SK-N-SH (cell line): ENCODE measurements at regions not wholly inside any gene's neighbourhood (a gene's known extent, or its start where the extent isn't known, plus 50 kb on each side); places are given as distances from the start of the nearest gene placed in this dataset.

Experiments used
- CTCF ChIA-PET: fragments of 300-600, 350-600 bp; formaldehyde crosslinking; extraction: SDS; loops from one replicate; lab custom pipeline; 2021; lab: Yijun Ruan, JAX
- POLR2A ChIA-PET: fragments of 350-600 bp; sonication (Branson Sonifier 250); formaldehyde crosslinking; extraction: SDS; loops from one replicate; lab custom pipeline; 2020; ENCODE audit warnings: antibody characterized with exemption, inconsistent platforms; lab: Yijun Ruan, JAX
- DNase-seq: peaks from one replicate; pipeline ENCODE4 v3.0.0; 2012
- H2AFZ ChIP-seq: fragments of 200-600 bp; sonication (generic); 2 replicates; pipeline ENCODE4 v1.8.1; 2016; ENCODE audit warnings: antibody characterized with exemption, mild to moderate bottlenecking, low read depth
- H3F3A ChIP-seq: fragments of 200-600 bp; sonication (generic); replicated peaks from 2 replicates; pipeline ENCODE3; 2016; ENCODE audit warnings: antibody characterized with exemption, mild to moderate bottlenecking; ENCODE audit not compliant: insufficient read depth
- H3K27ac ChIP-seq, 2 experiments: fragments of 200-500 bp in 1 of 2; fragments of 200-600 bp in 1 of 2; sonication (Bioruptor generic) in 1 of 2; sonication (generic), shearing (Covaris generic) in 1 of 2; 2 replicates each; pipeline versions ENCODE4 v1.5.1 to v1.6.1; 2014 to 2016; ENCODE audit warnings: low read depth in 2 of 2, inconsistent platforms in 1 of 2, low read length in 1 of 2, mild to moderate bottlenecking in 1 of 2, mixed read lengths in 1 of 2
- H3K27me3 ChIP-seq: fragments of 200-600 bp; sonication (generic), shearing (Covaris generic); 2 replicates; pipeline ENCODE4 v1.6.1; 2016; ENCODE audit warnings: mixed run types; ENCODE audit not compliant: insufficient read depth
- H3K36me3 ChIP-seq, 2 experiments: fragments of 200-500 bp in 1 of 2; fragments of 200-600 bp in 1 of 2; sonication (Bioruptor generic) in 1 of 2; sonication (generic) in 1 of 2; replicated peaks in 1 of 2; 2 replicates each; pipeline versions ENCODE3 to v1.5.1; 2014 to 2016; ENCODE audit warnings: low read length in 1 of 2, mild to moderate bottlenecking in 1 of 2; ENCODE audit not compliant: insufficient read depth in 2 of 2, control insufficient read depth in 1 of 2
- H3K4me1 ChIP-seq, 2 experiments: fragments of 200-500 bp in 1 of 2; fragments of 200-600 bp in 1 of 2; sonication (Bioruptor generic) in 1 of 2; sonication (generic), shearing (Covaris generic) in 1 of 2; 2 replicates each; pipeline versions ENCODE4 v1.5.1 to v1.6.1; 2014 to 2016; ENCODE audit warnings: low read depth in 1 of 2, low read length in 1 of 2, mixed run types in 1 of 2; ENCODE audit not compliant: insufficient read depth in 2 of 2, control insufficient read depth in 1 of 2
- H3K4me2 ChIP-seq: fragments of 200-600 bp; sonication (generic), shearing (Covaris generic); 2 replicates; pipeline ENCODE4 v1.6.1; 2017; ENCODE audit warnings: mixed run types
- H3K4me3 ChIP-seq, 2 experiments: fragments of 200-500 bp in 1 of 2; fragments of 200-600 bp in 1 of 2; sonication (Bioruptor generic) in 1 of 2; sonication (generic), shearing (Covaris generic) in 1 of 2; 2 replicates each; pipeline versions ENCODE4 v1.5.1 to v1.8.1; 2014 to 2016; ENCODE audit warnings: low read depth in 2 of 2, inconsistent platforms in 1 of 2, low read length in 1 of 2, mild to moderate bottlenecking in 1 of 2, mixed read lengths in 1 of 2, moderate library complexity in 1 of 2
- H3K79me2 ChIP-seq: fragments of 200-600 bp; sonication (generic); 2 replicates; pipeline ENCODE4 v1.8.1; 2017; ENCODE audit warnings: mild to moderate bottlenecking; ENCODE audit not compliant: insufficient read depth
- H3K9ac ChIP-seq: fragments of 200-600 bp; sonication (generic); 2 replicates; pipeline ENCODE4 v1.6.1; 2017; ENCODE audit warnings: mixed run types
- H3K9me2 ChIP-seq: fragments of 200-600 bp; sonication (generic); 2 replicates; pipeline ENCODE4 v1.6.1; 2017; ENCODE audit warnings: mixed run types
- H3K9me3 ChIP-seq: fragments of 200-600 bp; sonication (generic); 2 replicates; pipeline ENCODE4 v1.6.1; 2017; ENCODE audit warnings: mixed run types, mild to moderate bottlenecking, moderate library complexity
- H4K20me1 ChIP-seq: fragments of 200-600 bp; sonication (generic); 2 replicates; pipeline ENCODE4 v1.6.1; 2017; ENCODE audit warnings: mild to moderate bottlenecking, mixed run types; ENCODE audit not compliant: insufficient read depth
- EP300 ChIP-seq, 2 experiments: IDR thresholded peaks; 2 replicates each; pipeline versions ENCODE4 v1.4.0 to v1.6.1; 2012; ENCODE audit warnings: borderline replicate concordance in 1 of 2, low read depth in 1 of 2, low read length in 1 of 2
- EZH2phosphoT487 ChIP-seq: fragments of 200-600 bp; sonication (generic); IDR thresholded peaks from 2 replicates; pipeline ENCODE4 v1.6.1; 2017; ENCODE audit warnings: low read depth, mixed run types, mild to moderate bottlenecking, antibody characterized with exemption, moderate library complexity, borderline replicate concordance
- FOSL2 ChIP-seq: IDR thresholded peaks from 2 replicates; pipeline ENCODE4 v1.4.0; 2012; ENCODE audit warnings: low read depth, mild to moderate bottlenecking, moderate library complexity, borderline replicate concordance
- FOXM1 ChIP-seq: IDR thresholded peaks from 2 replicates; pipeline ENCODE4 v1.4.0; 2012; ENCODE audit warnings: low read depth, mild to moderate bottlenecking
- GABPA ChIP-seq: IDR thresholded peaks from 2 replicates; pipeline ENCODE4 v1.4.0; 2012; ENCODE audit warnings: low read depth, mild to moderate bottlenecking
- GATA2 ChIP-seq: sonication (generic); formaldehyde crosslinking; IDR thresholded peaks from 2 replicates; pipeline ENCODE4 v1.5.0; 2020; ENCODE audit warnings: mild to moderate bottlenecking, missing genetic modification reagents
- MXI1 ChIP-seq: IDR thresholded peaks from 2 replicates; pipeline ENCODE4 v1.6.1; 2012; ENCODE audit warnings: mild to moderate bottlenecking, low read depth, low read length, improper control_type of control experiment
- RCOR1 ChIP-seq: fragments of 150-350 bp; IDR thresholded peaks from 2 replicates; pipeline ENCODE4 v1.6.1; 2017; ENCODE audit warnings: antibody characterized with exemption, low read length
- SIN3A ChIP-seq: IDR thresholded peaks from 2 replicates; pipeline ENCODE4 v1.6.1; 2012; ENCODE audit warnings: low read depth, mild to moderate bottlenecking, low read length, moderate library complexity, borderline replicate concordance
- TCF12 ChIP-seq: IDR thresholded peaks from 2 replicates; pipeline ENCODE4 v1.4.0; 2012
- YY1 ChIP-seq: IDR thresholded peaks from 2 replicates; pipeline ENCODE4 v1.4.0; 2012; ENCODE audit warnings: low read depth, mild to moderate bottlenecking
- WGBS: methylation state at CpG from one replicate; pipeline ENCODE4 v1.1.6; 2017; ENCODE audit warnings: low lambda C conversion rate; 5-methylcytosine and 5-hydroxymethylcytosine counted together
- TF ChIP-seq, protein P1 (sequence below): fragments of 150-350 bp; IDR thresholded peaks from 2 replicates; pipeline ENCODE4 v1.6.1; 2017; ENCODE audit warnings: antibody characterized with exemption, low read length, low read depth, borderline replicate concordance
- TF ChIP-seq, protein P2 (sequence below): fragments of 200-600 bp; sonication (generic); IDR thresholded peaks from 2 replicates; pipeline ENCODE4 v1.6.1; 2017; ENCODE audit warnings: antibody characterized with exemption, mild to moderate bottlenecking, moderate library complexity
- TF ChIP-seq, protein P3 (sequence below): IDR thresholded peaks from 2 replicates; pipeline ENCODE4 v1.4.0; 2012; ENCODE audit warnings: low read depth
- TF ChIP-seq, protein P4 (sequence below): IDR thresholded peaks from 2 replicates; pipeline ENCODE4 v1.6.1; 2012; ENCODE audit warnings: mild to moderate bottlenecking, low read depth, low read length, moderate library complexity

DNA sequence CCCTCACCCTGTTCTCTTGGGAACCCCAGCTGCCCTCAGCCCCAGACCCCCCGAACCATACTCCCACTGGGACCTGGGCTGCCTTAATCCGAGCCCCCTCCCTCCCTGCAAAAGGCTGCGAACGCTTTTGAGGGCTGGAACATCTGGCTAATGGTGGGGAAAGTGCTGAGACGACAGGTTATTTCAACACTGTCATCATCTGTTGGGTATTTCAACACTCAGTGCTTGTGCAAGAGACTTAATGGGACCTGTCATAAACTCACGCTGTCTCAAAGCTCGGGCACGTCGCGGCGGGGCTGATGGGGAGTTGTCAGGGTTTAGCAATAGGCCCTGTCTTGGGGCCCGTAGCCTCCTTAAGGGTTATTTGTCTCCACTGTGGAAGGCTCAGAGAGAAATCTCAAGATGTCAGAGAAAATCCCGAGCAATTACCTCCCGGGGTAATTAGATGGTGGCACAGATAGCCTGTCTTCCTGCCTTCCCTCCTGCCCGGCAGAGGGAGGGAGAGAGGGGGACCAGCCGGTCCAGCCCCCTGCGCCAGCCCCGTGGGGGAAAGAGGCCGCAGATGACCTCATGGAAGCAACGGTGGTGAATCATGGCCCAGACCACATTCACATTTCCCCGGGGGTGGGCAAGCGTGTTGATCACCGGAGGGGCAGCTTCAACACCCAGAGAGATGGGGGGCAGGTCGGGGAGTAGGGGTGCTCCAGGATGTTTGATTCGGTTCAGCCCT, 88.7 kb upstream of the MYL10 start:
- no peaks in the 10 kb centered on the region for H3F3A ChIP-seq
- H3K9ac ChIP-seq: no peak overlapping the region
- no peaks in the 10 kb centered on the region for H3K36me3 ChIP-seq
- H3K27ac ChIP-seq: no peak overlapping the region
- peak overlapping the region; percentile 23; the same call in 1 of the 2 replicates for H2AFZ ChIP-seq
- no peak overlapping the region; the same call in 1 of the 2 replicates for H3K4me2 ChIP-seq
- no peaks in the 10 kb centered on the region; a peak in 1 of 4 replicates for H3K4me1 ChIP-seq
- 65% methylated on average over 25 of the region's 25 CpGs for WGBS
- H3K27me3 ChIP-seq: no peaks in the 10 kb centered on the region
- CTCF ChIA-PET: interaction anchor here (0.8 to 1.2 kb wide), 3 partner anchors 14 to 29 kb away, joined by 3 to 5 read pairs (median 3); no protein-coding TSS in a partner anchor
- no peak overlapping the region for H3K4me3 ChIP-seq
- no peaks in the 10 kb centered on the region for H3K9me3 ChIP-seq
- no peaks in the 10 kb centered on the region for H3K9me2 ChIP-seq
- DNase-seq: peak; percentile 77
- TF ChIP-seq RCOR1 (no peak), TCF12 (peak; percentile 10; the same call in 1 of the 2 replicates), GATA2 (0 out of 2 replicates have a peak, but pooled peaks have one; percentile 12), FOSL2 (peak; percentile 53; the same call in 1 of the 2 replicates)
- H4K20me1 ChIP-seq: no peaks in the 10 kb centered on the region
- POLR2A ChIA-PET: no interaction called here
- no peaks in the 10 kb centered on the region for H3K79me2 ChIP-seq

DNA sequence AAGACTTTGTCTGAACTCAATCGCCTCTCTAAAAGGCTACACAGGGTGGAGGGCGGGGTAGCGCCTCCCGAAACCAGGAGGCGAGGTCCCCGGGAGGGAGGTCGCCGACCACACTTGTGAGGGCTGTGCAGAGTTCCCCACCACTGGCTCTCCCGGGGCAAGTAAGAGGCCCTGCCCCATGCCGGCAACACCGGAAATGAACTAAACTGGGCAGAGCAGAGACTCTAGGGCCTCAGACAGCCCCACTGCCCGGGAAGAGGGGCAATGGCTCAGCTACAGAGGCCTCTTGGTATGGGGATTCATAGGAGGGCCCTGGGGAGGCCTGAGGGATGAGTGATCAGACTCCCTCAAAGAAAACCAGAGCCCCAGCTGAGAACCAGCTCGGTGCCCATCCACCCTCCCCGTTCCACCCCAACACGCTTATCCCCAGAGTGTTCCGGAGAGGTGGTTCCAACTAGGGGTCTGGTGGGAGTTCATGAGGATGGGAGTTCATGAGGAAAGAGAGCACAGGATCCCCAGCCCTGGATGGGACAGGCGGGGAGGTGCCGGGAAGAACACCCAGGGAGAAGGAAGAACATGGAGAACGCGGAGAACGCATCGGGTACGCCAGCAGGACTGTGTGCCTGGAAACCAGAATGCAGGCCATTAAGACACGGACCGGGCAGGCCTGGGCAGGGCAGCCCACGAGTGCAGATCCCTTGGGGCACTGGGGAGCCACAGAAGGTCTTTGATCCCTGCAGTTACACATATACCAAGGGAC, 89.4 kb upstream of the MYL10 start:
- DNase-seq: no peak
- no peak overlapping the region for H2AFZ ChIP-seq
- TF ChIP-seq EP300 (IDR thresholded peaks at IDR 0.05; ENCODE audit: borderline replicate concordance in 1 of 2, low read depth in 1 of 2, low read length in 1 of 2) (no peak), SIN3A (no peak), FOSL2 (no peak), GABPA (no peak), MXI1 (no peak), YY1 (no peak), FOXM1 (no peak), EZH2phosphoT487 (no peak)
- TF ChIP-seq, protein P1, sequence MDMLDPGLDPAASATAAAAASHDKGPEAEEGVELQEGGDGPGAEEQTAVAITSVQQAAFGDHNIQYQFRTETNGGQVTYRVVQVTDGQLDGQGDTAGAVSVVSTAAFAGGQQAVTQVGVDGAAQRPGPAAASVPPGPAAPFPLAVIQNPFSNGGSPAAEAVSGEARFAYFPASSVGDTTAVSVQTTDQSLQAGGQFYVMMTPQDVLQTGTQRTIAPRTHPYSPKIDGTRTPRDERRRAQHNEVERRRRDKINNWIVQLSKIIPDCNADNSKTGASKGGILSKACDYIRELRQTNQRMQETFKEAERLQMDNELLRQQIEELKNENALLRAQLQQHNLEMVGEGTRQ: no peak
- TF ChIP-seq, protein P2, sequence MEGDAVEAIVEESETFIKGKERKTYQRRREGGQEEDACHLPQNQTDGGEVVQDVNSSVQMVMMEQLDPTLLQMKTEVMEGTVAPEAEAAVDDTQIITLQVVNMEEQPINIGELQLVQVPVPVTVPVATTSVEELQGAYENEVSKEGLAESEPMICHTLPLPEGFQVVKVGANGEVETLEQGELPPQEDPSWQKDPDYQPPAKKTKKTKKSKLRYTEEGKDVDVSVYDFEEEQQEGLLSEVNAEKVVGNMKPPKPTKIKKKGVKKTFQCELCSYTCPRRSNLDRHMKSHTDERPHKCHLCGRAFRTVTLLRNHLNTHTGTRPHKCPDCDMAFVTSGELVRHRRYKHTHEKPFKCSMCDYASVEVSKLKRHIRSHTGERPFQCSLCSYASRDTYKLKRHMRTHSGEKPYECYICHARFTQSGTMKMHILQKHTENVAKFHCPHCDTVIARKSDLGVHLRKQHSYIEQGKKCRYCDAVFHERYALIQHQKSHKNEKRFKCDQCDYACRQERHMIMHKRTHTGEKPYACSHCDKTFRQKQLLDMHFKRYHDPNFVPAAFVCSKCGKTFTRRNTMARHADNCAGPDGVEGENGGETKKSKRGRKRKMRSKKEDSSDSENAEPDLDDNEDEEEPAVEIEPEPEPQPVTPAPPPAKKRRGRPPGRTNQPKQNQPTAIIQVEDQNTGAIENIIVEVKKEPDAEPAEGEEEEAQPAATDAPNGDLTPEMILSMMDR: no peak
- TF ChIP-seq, protein P3, sequence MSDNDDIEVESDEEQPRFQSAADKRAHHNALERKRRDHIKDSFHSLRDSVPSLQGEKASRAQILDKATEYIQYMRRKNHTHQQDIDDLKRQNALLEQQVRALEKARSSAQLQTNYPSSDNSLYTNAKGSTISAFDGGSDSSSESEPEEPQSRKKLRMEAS: no peak
- TF ChIP-seq, protein P4, sequence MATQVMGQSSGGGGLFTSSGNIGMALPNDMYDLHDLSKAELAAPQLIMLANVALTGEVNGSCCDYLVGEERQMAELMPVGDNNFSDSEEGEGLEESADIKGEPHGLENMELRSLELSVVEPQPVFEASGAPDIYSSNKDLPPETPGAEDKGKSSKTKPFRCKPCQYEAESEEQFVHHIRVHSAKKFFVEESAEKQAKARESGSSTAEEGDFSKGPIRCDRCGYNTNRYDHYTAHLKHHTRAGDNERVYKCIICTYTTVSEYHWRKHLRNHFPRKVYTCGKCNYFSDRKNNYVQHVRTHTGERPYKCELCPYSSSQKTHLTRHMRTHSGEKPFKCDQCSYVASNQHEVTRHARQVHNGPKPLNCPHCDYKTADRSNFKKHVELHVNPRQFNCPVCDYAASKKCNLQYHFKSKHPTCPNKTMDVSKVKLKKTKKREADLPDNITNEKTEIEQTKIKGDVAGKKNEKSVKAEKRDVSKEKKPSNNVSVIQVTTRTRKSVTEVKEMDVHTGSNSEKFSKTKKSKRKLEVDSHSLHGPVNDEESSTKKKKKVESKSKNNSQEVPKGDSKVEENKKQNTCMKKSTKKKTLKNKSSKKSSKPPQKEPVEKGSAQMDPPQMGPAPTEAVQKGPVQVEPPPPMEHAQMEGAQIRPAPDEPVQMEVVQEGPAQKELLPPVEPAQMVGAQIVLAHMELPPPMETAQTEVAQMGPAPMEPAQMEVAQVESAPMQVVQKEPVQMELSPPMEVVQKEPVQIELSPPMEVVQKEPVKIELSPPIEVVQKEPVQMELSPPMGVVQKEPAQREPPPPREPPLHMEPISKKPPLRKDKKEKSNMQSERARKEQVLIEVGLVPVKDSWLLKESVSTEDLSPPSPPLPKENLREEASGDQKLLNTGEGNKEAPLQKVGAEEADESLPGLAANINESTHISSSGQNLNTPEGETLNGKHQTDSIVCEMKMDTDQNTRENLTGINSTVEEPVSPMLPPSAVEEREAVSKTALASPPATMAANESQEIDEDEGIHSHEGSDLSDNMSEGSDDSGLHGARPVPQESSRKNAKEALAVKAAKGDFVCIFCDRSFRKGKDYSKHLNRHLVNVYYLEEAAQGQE: no peak

More for the DNA sequence above, 89.4 kb upstream of the MYL10 start:
- no peaks in the 10 kb centered on the region for H3K36me3 ChIP-seq
- H3K4me3 ChIP-seq: no peak overlapping the region
- no peaks in the 10 kb centered on the region for H3K9me3 ChIP-seq
- no peak overlapping the region for H3K9ac ChIP-seq
- no peaks in the 10 kb centered on the region for H3K9me2 ChIP-seq
- ChIA-PET CTCF (no interaction called here), POLR2A (no interaction called here)
- H3K27ac ChIP-seq: no peak overlapping the region
- no peaks in the 10 kb centered on the region for H3F3A ChIP-seq
- H3K27me3 ChIP-seq: no peaks in the 10 kb centered on the region
- 88% methylated on average over 19 of the region's 26 CpGs for WGBS
- H3K4me1 ChIP-seq: no peaks in the 10 kb centered on the region; a peak in 1 of 4 replicates
- H4K20me1 ChIP-seq: no peaks in the 10 kb centered on the region
- no peaks in the 10 kb centered on the region for H3K79me2 ChIP-seq
- no peak overlapping the region; the same call in 1 of the 2 replicates for H3K4me2 ChIP-seq
